ENCODE measurements at regions not wholly inside any gene's neighbourhood (a gene's known extent, or its start where the extent isn't known, plus 50 kb on each side); places are given as distances from the start of the nearest gene placed in this dataset.

GRCh38 chr20:48308232-48308781, 519.5 kb downstream of the PREX1 start:
- no peak for DNase-seq

- DNase-seq: no peak
Measured at GRCh38 chr20:48307277-48307676, 520.5 kb downstream of the PREX1 start.

GRCh38 chr20:48302844-48303542, 517.7 kb upstream of the SULF2 start:
- no peak for DNase-seq

GRCh38 chr20:48302149-48302548, 516.9 kb upstream of the SULF2 start:
- no peak for DNase-seq

GRCh38 chr20:48301189-48301588, 515.9 kb upstream of the SULF2 start:
- no peak for DNase-seq

- DNase-seq: no peak
Measured at GRCh38 chr20:48300529-48300928, 515.2 kb upstream of the SULF2 start.

- peak in 3 of 51 donors; percentile 16 to 49 (median 23) for DNase-seq
Measured at GRCh38 chr20:48298851-48299484, 513.7 kb upstream of the SULF2 start.

GRCh38 chr20:48298433-48298832, 513.2 kb upstream of the SULF2 start:
- no peak for DNase-seq

- peak in 7 of 51 donors; percentile 12 to 37 (median 23) for DNase-seq
Measured at GRCh38 chr20:48295966-48296421, 510.7 kb upstream of the SULF2 start.

GRCh38 chr20:48295445-48295903, 510.2 kb upstream of the SULF2 start:
- peak in 1 of 51 donors; percentile 8 for DNase-seq

- no peak for DNase-seq
Measured at GRCh38 chr20:48294942-48295341, 509.7 kb upstream of the SULF2 start.

- no peak for DNase-seq
Measured at GRCh38 chr20:48294196-48294595, 508.9 kb upstream of the SULF2 start.

GRCh38 chr20:48293671-48294070, 508.4 kb upstream of the SULF2 start:
- no peak for DNase-seq

- DNase-seq: no peak
Measured at GRCh38 chr20:48292806-48293205, 507.5 kb upstream of the SULF2 start.

GRCh38 chr20:48291896-48292295, 506.6 kb upstream of the SULF2 start:
- no peak for DNase-seq

- no peak for DNase-seq
Measured at GRCh38 chr20:48288930-48289507, 503.7 kb upstream of the SULF2 start.

GRCh38 chr20:48287552-48288170, 502.4 kb upstream of the SULF2 start:
- no peak for DNase-seq

- DNase-seq: peak in 9 of 51 donors; percentile 7 to 45 (median 18)
Measured at GRCh38 chr20:48287021-48287494, 501.8 kb upstream of the SULF2 start.

GRCh38 chr20:48286601-48287000, 501.3 kb upstream of the SULF2 start:
- no peak for DNase-seq

GRCh38 chr20:48285656-48286055, 500.4 kb upstream of the SULF2 start:
- DNase-seq: no peak

- no peak for DNase-seq
Measured at GRCh38 chr20:48284837-48285236, 499.6 kb upstream of the SULF2 start.

GRCh38 chr20:48284315-48284714, 499.0 kb upstream of the SULF2 start:
- DNase-seq: no peak

All from hypothalamus (tissue), 51 donors.